Stimulated activated memory B cell treated with anti-CD40 and anti-IgM and Interleukin-4, amounts not matched to agents 10 μg/mL and 1 μg/mL and 100 μg/mL, for 72 hours (primary cell): ENCODE measurements at regions not wholly inside any gene's neighbourhood (a gene's known extent, or its start where the extent isn't known, plus 50 kb on each side); places are given as distances from the start of the nearest gene placed in this dataset.

Experiments
- ATAC-seq: fragments of 150-1000 bp; cut with Tn5 transposase; 2 replicates; pipeline ENCODE4 v1.10.0; 2021
- H3K27ac Mint-ChIP-seq: one replicate; pipeline ENCODE4 v1.8.0; 2022; ENCODE audit warnings: mild to moderate bottlenecking, mixed read lengths
- H3K27me3 Mint-ChIP-seq: one replicate; pipeline ENCODE4 v1.8.0; 2022; ENCODE audit warnings: mixed read lengths
- H3K36me3 Mint-ChIP-seq: one replicate; pipeline ENCODE4 v1.8.0; 2022; ENCODE audit warnings: mixed read lengths
- H3K4me1 Mint-ChIP-seq: one replicate; pipeline ENCODE4 v1.8.0; 2022; ENCODE audit warnings: mixed read lengths
- H3K4me3 Mint-ChIP-seq: one replicate; pipeline ENCODE4 v1.8.0; 2022; ENCODE audit warnings: mild to moderate bottlenecking, moderate library complexity, mixed read lengths
- H3K9me3 Mint-ChIP-seq: one replicate; pipeline ENCODE4 v1.8.0; 2022; ENCODE audit warnings: mixed read lengths

GRCh38 chr4:13178621-13179020, 305.5 kb downstream of the RAB28 start:
- no peaks in the 10 kb centered on the region for H3K27me3 Mint-ChIP-seq
- H3K36me3 Mint-ChIP-seq, result peaks cover 6% of the 10 kb centered on the region

GRCh38 chr4:13176741-13177142, 307.4 kb downstream of the RAB28 start:
- ATAC-seq, result no peak
- Mint-ChIP-seq H3K27ac (no peak overlapping the region), H3K27me3 (no peaks in the 10 kb centered on the region), H3K4me1 (peaks cover 13% of the 10 kb centered on the region), H3K36me3 (peaks cover 6% of the 10 kb centered on the region), H3K9me3 (no peaks in the 10 kb centered on the region), H3K4me3 (no peak overlapping the region)

More at GRCh38 chr4:13178621-13179020, 305.5 kb downstream of the RAB28 start:
- Mint-ChIP-seq H3K27ac (no peak overlapping the region), H3K9me3 (no peaks in the 10 kb centered on the region), H3K4me3 (no peak overlapping the region), H3K4me1 (peaks cover 13% of the 10 kb centered on the region)
- no peak for ATAC-seq

GRCh38 chr4:13174926-13175325, 309.2 kb downstream of the RAB28 start:
- no peak overlapping the region for H3K27ac Mint-ChIP-seq
- H3K9me3 Mint-ChIP-seq, result no peaks in the 10 kb centered on the region
- ATAC-seq, result no peak
- no peak overlapping the region for H3K4me3 Mint-ChIP-seq
- no peaks in the 10 kb centered on the region for H3K36me3 Mint-ChIP-seq
- H3K27me3 Mint-ChIP-seq, result no peaks in the 10 kb centered on the region
- H3K4me1 Mint-ChIP-seq, result peaks cover 13% of the 10 kb centered on the region

DNA sequence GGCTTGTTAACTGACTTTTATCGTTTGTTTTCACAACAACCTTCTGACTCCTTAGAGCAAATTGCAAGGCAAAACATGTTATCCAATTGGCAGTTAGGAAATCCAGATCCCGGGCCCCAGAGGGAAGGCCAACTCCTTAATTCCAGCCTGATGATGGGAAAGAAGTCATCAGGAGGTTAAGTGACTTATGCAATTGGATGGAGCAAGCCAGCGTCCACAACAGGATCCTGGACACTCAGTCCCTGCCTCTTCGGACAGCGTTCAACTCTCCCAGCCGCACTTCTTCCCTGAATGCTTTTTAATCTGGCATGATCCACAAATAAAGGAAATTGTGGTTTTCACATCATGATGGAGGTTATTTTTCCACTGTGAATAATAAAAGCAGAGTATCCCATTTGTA, 310.1 kb downstream of the RAB28 start:
- Mint-ChIP-seq H3K4me3 (no peak overlapping the region), H3K9me3 (no peaks in the 10 kb centered on the region), H3K4me1 (peaks cover 13% of the 10 kb centered on the region), H3K27me3 (no peaks in the 10 kb centered on the region), H3K36me3 (no peaks in the 10 kb centered on the region), H3K27ac (no peak overlapping the region)
- ATAC-seq, result no peak

DNA sequence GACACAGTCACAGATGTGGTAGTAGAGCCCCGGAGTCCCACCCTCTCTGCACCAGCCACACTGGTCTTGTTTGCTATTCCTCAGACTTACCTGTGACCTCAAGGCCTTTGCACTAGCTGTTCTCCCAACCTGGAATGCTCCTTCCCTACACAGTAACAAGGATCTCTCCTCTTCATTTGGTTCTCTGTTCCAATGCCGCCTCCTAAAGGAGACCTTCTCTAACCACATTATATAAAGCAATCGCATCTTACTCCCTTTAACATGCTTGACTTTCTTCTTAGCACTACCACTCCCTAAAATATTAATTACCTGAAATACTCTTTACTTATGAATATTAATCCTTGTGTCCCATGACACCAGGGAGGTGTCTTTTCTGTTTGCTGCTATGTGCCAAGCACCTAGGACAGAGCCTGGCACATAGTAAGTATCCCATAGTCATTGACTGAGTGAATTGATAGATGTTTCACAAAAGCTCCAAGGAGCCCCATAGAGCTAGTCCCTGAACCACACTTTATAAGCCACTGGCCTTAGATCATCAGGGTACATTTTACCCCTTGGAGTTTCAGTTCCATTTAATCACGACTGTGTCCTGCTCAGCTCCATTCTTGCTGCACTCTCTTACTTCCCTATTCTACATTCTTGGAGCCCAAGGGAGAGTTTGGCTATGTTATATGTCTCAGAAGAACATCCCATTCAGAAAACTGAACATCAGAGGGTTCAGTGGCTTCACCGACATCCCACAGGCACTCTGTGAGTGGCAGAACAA, 312.7 kb downstream of the RAB28 start:
- Mint-ChIP-seq H3K9me3 (no peaks in the 10 kb centered on the region), H3K27ac (no peak overlapping the region), H3K4me1 (peaks cover 13% of the 10 kb centered on the region)

DNA sequence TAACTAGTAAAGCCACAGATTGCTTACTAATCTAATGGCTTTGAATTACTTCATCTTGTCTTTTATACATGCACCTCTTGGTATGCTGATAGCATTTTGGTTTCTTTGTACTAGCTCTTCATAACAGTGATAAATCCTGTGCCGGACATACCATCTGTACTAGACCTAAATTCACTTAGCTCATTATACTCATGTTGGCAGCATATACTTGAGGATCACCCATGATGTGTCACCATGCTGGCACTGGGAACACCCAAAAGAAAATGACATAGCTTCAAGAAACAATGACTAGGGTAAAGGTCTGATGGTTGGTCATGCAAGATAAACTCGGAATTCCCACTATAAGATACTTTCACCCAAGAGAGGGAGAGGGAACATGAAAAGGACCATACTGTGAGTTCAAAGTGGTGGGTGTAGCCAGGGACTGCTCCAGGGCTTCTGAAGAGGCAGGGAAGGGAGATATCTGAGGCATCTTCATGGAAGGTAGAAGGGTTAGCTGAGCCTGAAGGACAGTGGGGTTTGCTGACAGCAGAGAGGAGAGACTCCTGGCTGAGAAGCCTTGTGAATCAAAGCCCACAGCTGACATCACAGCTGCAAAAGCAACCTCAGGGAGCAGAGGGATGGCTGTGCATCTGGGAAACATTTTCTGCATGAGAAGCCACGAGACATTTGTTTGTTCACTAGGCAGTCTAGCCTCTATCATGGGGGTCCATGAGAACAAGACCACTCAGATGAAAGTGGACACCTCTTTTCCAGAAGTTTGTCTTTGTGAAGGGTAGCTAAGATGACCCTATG, 314.2 kb downstream of the RAB28 start:
- Mint-ChIP-seq H3K4me1 (peaks cover 2% of the 10 kb centered on the region), H3K27me3 (no peaks in the 10 kb centered on the region), H3K4me3 (no peak overlapping the region), H3K9me3 (no peaks in the 10 kb centered on the region), H3K27ac (no peak overlapping the region), H3K36me3 (no peaks in the 10 kb centered on the region)
- ATAC-seq, result no peak

More for the DNA sequence above, 312.7 kb downstream of the RAB28 start:
- Mint-ChIP-seq H3K4me3 (no peak overlapping the region), H3K36me3 (no peaks in the 10 kb centered on the region), H3K27me3 (no peaks in the 10 kb centered on the region)
- peak; percentile 69 for ATAC-seq

GRCh38 chr4:13168326-13168725, 315.8 kb downstream of the RAB28 start:
- no peak for ATAC-seq
- Mint-ChIP-seq H3K27me3 (no peaks in the 10 kb centered on the region), H3K9me3 (no peaks in the 10 kb centered on the region), H3K4me1 (no peaks in the 10 kb centered on the region), H3K36me3 (no peaks in the 10 kb centered on the region), H3K27ac (no peak overlapping the region), H3K4me3 (no peak overlapping the region)

GRCh38 chr4:13166214-13166613, 317.9 kb downstream of the RAB28 start:
- no peak overlapping the region for H3K4me3 Mint-ChIP-seq
- no peaks in the 10 kb centered on the region for H3K4me1 Mint-ChIP-seq

GRCh38 chr4:13164783-13165331, 319.3 kb downstream of the RAB28 start:
- H3K27ac Mint-ChIP-seq, result no peak overlapping the region
- no peaks in the 10 kb centered on the region for H3K27me3 Mint-ChIP-seq
- H3K9me3 Mint-ChIP-seq, result no peaks in the 10 kb centered on the region
- ATAC-seq, result no peak
- no peaks in the 10 kb centered on the region for H3K4me1 Mint-ChIP-seq
- H3K4me3 Mint-ChIP-seq, result no peak overlapping the region
- no peaks in the 10 kb centered on the region for H3K36me3 Mint-ChIP-seq

More at GRCh38 chr4:13166214-13166613, 317.9 kb downstream of the RAB28 start:
- Mint-ChIP-seq H3K27me3 (no peaks in the 10 kb centered on the region), H3K36me3 (no peaks in the 10 kb centered on the region), H3K9me3 (no peaks in the 10 kb centered on the region), H3K27ac (no peak overlapping the region)
- ATAC-seq, result no peak

DNA sequence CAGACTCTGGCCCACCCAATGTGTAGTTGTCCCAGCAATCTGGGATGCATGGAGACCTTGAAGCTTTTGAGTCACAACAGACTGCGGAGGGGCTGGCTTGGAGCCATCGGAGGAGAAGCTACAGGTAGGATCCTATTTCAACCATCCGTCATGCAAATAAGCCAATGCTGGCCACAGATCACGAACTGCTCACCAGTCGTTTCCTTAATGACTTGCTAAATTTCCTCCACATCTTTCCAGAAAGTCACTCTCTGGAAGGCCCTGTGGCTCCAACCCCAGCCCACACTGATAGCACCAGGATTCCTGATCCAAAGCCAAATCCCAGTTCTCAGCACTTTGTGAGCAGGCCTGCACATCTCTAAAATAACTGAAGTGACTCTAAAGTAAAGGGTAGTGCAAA, 321.3 kb downstream of the RAB28 start:
- H3K9me3 Mint-ChIP-seq, result no peaks in the 10 kb centered on the region
- no peaks in the 10 kb centered on the region for H3K27me3 Mint-ChIP-seq
- H3K4me1 Mint-ChIP-seq, result no peaks in the 10 kb centered on the region

GRCh38 chr4:13160920-13161319, 323.2 kb downstream of the RAB28 start:
- H3K4me1 Mint-ChIP-seq, result no peaks in the 10 kb centered on the region
- ATAC-seq, result no peak
- no peaks in the 10 kb centered on the region for H3K27me3 Mint-ChIP-seq
- H3K4me3 Mint-ChIP-seq, result no peak overlapping the region
- no peaks in the 10 kb centered on the region for H3K9me3 Mint-ChIP-seq
- peaks cover 6% of the 10 kb centered on the region for H3K36me3 Mint-ChIP-seq
- H3K27ac Mint-ChIP-seq, result no peak overlapping the region

More for the DNA sequence above, 321.3 kb downstream of the RAB28 start:
- Mint-ChIP-seq H3K27ac (no peak overlapping the region), H3K36me3 (peaks cover 6% of the 10 kb centered on the region), H3K4me3 (no peak overlapping the region)
- ATAC-seq, result no peak

DNA sequence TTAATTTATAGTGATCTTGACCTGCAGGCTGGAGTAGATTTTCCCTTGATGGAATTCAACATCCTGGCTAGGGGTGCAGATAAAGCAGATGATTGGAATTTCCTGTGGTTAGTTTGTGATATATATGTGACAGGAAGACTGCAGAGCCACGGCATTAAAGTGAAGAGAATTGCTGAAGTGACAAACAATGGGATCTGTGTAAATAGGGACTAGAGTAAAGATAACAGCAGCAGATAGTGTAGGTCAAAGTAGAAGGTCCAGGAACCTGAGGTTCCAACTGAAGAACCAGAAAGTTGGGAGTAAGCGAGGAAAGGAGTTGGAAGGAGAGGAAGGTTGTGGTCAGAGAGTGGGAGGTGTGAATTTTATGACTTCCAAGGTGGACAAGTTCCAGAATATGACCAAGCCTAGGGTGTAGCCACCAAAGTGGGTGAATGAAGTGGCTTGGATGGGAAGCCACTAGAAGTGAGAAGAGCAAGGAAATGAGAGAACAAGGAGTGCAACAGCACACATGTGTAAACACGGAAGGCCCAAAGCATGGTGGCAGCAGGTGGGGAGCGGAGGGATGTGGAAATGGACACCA, 325.0 kb downstream of the RAB28 start:
- Mint-ChIP-seq H3K27me3 (no peaks in the 10 kb centered on the region), H3K27ac (no peak overlapping the region), H3K36me3 (peaks cover 6% of the 10 kb centered on the region), H3K9me3 (no peaks in the 10 kb centered on the region), H3K4me3 (no peak overlapping the region), H3K4me1 (no peaks in the 10 kb centered on the region)
- ATAC-seq, result peak; percentile 8

- Mint-ChIP-seq H3K36me3 (peaks cover 5% of the 10 kb centered on the region), H3K4me1 (no peaks in the 10 kb centered on the region), H3K27me3 (no peaks in the 10 kb centered on the region), H3K9me3 (no peaks in the 10 kb centered on the region), H3K27ac (no peak overlapping the region), H3K4me3 (no peak overlapping the region)
- no peak for ATAC-seq
Observed at GRCh38 chr4:13151194-13151593, 332.9 kb downstream of the RAB28 start.

DNA sequence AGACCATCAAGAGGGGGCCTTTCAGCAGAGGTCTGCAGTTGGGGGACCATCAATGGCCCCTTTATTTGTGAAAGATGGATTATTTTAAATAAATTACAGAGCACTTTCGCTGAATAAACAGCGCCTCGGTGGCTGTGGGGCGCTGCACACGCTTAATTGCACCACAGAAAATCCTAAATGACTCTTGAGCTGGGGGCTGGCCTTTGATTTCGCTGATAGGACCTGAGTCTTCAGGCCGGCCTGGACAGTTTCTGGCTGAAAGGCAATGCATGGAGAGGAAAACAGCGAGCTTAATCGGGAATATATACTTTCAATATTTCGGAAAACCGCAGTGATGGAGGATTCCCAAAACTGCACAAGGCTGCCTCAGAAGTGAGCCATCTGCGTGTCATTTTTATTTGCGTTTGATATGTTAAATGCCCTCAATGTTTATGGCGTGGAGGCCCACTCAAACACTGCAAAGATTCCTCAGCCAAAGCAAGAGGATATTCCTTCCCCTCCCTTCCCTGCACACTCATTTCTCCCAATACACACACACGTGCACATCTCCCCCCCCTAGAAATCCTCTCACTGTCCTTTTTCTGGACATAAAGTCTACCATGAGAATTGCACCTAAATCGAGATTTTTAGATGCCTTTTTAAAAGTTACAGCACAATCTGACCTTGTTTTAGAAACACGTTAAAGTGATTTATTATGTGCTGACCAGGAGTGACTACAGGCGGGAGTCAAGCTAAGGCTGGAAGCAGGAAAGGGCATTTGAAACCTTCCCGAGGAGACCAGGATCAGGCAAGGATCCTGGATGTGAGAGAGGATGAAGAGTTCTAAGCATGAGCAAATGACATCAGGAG, 340.7 kb downstream of the RAB28 start:
- no peaks in the 10 kb centered on the region for H3K4me1 Mint-ChIP-seq
- H3K36me3 Mint-ChIP-seq, result no peaks in the 10 kb centered on the region
- no peak overlapping the region for H3K4me3 Mint-ChIP-seq
- H3K27me3 Mint-ChIP-seq, result no peaks in the 10 kb centered on the region
- ATAC-seq, result no peak
- H3K27ac Mint-ChIP-seq, result no peak overlapping the region
- H3K9me3 Mint-ChIP-seq, result no peaks in the 10 kb centered on the region

DNA sequence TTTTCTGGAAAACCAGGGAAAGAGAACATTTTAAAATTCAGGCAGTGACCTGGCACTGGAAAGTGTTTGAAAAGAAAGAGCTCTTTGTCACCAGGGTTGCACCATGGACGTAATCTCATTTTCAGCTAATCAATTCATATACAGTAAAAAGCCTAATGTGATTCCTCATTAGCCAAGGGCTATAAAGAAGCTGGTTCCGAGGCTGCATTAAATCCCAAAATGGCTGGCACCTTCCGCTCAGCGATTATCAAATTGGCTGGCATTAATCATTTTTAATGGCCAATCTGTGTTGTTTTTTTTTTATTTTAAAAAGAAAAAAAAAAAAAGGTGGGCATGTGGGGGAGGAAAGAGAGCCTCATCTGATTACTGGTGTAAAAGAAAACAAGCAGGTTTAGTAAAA, 341.4 kb downstream of the RAB28 start:
- no peaks in the 10 kb centered on the region for H3K9me3 Mint-ChIP-seq
- H3K4me1 Mint-ChIP-seq, result no peaks in the 10 kb centered on the region
- no peaks in the 10 kb centered on the region for H3K27me3 Mint-ChIP-seq
- ATAC-seq, result no peak
- H3K4me3 Mint-ChIP-seq, result no peak overlapping the region
- H3K27ac Mint-ChIP-seq, result no peak overlapping the region
- H3K36me3 Mint-ChIP-seq, result no peaks in the 10 kb centered on the region
